Stimulated activated CD8-positive, alpha-beta memory T cell treated with anti-CD3 and anti-CD28 coated beads, Interleukin-7, amount 100 ng/mL, for 48 hours (primary cell): ENCODE measurements at regions not wholly inside any gene's neighbourhood (a gene's known extent, or its start where the extent isn't known, plus 50 kb on each side); places are given as distances from the start of the nearest gene placed in this dataset.

ENCODE experiments used
- DNase-seq, 2 donors: peaks; one replicate each; pipeline ENCODE4 v3.0.0-alpha.2; 2020; ENCODE audit warnings: low read depth in 1 of 2; ENCODE audit errors: extremely low read depth in 1 of 2

DNA sequence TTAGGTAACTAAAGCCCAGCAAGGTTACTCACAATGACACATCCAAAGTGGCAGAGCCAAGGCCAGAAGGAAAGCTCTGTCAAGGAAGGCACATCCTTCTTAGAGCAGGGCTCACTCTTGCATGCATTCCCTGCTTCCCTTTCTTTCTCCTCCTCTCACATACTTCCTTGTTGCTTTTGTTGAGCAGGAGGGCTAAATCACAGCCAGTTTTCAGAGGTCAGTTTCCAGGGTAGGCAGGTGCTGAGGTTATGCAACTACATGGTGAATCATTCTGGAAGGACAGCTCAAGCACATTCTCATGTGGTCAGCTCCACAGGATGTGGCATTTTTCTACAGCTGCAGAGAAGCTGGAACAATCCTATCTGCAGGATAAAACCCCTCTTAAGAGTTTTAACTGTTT, 275.6 kb downstream of the ZNF621 start:
- DNase-seq: no peak

DNA sequence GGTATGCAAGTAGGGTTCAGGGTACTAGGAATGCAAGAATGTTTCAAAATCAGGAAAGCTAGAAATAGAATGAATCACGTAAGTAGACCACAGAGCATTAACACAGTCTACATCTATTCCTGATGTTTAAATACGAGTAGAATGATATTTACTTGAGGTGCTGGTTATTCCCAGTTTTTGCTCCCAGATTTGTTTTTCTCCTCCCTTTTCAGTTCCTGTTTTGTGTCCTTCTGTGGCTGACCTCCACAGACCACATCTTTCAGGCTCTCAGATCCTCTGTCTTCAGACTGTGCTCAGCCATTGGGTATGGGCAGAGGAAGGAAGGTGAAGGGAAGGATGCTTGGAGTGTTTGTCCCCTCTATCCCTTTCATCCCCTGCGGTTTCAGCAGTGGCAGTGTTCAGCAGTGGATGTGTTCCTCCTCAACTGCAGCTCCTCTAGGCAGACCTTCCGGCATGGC, 276.6 kb downstream of the ZNF621 start:
- DNase-seq: no peak

DNA sequence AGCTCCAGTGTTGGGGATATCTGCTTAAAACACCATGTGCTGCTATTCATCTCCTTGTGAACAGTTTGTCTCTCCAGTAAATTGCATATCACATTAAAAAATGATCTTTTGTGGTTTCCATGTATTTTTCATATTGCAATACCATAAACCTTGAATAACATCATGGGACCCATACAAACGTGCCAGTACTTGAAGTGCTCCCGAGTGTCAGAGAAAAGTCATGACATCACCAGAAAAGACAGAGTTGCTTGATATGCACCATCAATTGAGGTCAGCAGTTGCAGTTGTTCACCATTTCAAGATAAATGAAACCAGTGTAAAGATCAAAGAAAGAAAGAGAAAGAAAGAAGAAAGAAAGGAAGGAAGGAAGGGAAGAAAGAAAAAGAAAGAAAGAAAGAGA, 278.6 kb downstream of the ZNF621 start:
- no peak for DNase-seq

DNA sequence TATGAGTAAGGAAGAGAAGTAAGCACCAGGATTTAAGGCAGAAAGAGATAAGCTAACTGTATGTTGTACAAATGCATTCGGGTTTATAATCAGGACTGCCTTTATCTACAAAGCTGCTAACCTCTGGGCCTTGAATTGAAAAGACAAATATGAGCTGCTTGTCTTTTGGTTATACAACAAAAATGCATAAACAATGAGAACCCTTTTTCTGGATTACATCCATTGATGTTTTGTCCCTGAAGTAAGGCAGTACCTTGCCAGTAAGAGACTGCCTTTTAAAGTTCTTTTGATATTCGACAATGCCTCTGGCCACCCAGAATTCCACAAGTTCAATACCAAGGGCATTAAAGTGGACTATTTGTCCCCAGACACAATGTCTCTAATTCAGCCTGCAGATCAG, 280.7 kb downstream of the ZNF621 start:
- no peak for DNase-seq

DNA sequence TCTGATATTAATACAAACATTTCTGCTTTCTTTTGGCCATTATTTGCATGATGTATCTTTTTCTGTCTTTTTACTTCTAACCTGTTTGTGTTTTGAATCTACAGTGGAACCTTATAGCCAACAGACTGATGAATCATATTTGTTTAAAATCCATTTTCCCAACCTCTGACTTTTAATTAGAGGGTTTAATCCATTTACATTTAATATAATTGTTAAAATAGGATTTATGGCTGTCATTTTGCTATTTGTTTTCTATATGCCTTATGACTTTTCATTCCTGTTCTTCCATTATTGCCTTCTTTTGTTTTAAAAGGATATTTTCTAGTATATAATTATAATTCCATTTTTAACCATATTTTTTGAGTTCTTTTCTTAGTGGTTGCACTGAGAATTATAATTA, 286.1 kb downstream of the ZNF621 start:
- DNase-seq: no peak

DNA sequence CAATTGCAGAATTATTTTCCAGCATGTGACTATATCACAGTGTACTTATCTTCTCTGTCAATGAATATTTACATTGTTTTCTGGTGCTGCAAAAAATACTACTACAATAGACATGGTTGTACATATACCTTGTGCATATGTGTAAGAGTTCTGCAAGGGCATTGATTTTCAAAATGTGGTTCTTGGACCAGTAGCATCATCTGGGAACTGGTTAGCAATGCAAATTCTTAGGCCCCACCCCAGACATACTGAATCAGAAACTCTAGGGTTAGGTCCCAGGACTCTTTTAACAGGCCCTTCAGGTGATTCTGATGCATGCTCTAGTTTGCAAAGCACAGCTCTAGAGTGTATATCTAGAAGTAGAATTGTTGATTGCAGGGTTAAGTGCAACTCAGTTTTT, 292.3 kb downstream of the ZNF621 start:
- DNase-seq: no peak

DNA sequence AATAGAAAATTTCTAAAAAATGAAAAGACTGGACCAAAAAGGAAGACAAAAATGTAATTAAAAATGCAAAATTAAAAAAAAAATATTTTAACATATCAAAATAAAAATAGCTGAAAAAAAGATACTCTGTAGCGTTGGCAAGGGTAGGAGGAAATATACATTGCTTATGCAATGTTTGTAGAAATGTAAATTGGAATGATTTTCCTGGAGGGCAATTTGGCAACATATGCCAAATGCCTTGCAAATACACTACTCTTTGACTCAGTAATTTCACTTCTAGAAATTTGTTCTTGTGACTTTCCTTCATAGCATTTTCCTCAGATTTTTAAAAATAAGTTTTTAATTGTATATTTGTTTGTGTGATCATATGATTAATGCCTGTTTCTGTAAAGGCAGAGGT, 296.6 kb downstream of the ZNF621 start:
- DNase-seq: no peak

DNA sequence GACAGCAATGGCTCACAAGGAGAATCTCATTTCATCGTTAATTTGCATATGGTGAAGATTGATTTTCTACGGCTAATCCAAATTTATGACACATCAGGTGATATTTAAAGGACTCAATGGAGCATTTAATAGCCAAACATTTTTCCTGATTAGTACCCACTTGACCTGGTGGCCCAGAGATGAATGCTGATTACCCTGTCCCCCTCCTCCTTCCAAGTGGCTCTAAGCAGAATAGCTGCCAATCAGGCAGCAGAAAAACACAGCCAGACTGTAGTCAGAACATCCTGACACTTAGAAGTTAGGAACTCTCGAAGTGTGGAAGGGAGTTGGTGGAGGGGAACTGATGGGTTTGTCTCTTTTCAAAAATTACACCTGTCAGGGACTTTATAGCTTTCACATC, 302.5 kb downstream of the ZNF621 start:
- no peak for DNase-seq

DNA sequence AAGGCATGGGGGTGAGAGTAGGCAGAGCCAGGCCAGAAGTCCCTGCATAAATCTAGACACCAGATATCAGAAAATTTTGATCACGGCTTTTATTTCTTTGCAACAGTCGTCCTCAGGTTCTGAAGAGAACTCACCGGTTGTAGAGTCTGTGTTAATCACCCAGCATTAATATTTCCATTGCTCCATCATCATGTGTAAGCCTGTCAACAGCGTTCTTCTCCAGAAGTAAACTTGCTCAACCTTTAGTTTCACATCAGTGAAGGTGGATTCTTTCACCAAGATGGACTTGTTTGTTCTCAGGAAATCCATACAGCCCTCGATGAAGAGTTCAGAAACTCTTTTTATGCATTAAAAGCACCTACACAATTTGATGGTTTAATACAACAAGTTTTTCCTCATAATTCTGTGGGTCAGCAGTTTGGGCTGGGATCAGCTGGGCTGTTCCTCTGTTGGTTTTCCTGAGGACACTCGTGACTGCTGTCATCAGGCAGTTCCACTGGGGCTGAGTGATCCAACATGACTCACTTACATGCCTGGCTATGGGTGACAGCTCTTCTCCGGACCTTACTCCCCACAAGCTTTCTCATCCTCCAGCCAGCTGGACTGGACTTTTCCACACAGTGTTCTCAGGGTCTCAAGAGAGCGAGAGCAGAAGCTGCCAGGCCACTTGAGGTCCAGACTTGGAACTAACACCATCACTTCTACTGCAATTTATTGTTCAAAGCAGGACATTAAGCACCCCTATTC, 303.4 kb downstream of the ZNF621 start:
- DNase-seq: no peak

DNA sequence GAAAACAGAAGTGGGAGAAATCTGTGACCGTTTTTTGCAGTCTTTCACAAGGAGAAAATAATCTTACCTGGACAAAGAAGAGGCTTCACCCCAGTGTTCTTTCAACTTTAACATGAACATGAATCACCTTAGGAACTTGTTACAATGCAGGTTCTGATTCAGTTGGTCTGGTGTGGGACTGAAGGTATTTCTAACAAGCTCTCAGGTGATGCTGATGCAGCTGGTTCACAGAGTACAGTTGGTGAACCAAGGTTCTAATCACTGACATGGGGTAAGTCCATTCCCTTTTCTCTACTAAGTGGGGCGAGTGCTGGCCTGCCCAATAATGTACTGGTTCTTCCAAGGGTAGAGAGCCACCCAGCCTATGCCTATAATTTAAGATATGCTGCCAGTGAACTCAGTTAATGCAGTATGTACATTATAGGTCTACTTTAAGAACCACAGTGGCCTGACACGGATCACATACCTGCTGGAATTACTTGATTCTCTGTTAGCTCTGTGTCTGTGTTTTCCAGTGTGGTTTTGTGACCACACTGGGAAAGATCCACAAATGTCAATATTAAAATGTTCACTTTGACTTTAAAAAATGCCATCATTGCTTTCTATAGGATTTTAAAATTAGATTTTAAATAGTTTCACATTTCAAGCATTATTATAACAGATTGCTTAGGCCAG, 304.1 kb downstream of the ZNF621 start:
- DNase-seq: no peak

DNA sequence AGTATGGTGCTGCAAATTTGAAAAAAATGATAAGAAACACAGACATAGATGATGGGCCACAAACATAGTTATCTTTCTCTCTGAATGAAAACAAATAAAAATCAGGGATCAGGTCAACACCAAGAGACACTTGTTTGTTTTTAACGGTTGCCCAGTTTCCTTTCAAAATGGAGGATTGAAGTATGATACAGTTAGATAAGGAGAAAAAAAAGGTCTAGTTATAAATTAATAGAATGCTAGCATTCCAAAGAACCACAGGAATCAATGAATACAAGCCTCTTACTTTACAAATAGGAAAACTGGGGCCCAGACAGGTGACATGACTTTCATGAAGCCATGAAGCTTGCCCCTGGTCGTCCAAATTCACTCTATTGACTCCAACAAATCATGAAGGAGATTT, 305.1 kb downstream of the ZNF621 start:
- DNase-seq: no peak

DNA sequence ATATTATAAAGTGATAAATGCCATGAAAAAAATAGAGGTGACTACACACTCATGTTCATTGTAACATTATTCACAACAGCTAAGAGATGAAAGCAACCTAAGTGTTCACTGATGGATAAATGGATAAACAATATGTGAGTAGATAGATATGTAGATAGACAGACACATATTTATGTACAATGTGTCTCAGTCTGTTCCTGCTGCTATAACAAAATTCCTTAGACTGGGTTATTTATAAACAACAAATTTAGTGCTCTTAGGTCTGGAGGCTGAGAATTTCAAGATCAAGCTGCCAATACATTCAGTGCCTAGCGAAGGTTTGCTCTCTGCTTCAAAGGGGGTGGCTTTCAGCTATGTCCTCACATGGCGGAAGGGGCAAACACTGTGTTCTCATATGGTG, 312.5 kb downstream of the ZNF621 start:
- DNase-seq: no peak

DNA sequence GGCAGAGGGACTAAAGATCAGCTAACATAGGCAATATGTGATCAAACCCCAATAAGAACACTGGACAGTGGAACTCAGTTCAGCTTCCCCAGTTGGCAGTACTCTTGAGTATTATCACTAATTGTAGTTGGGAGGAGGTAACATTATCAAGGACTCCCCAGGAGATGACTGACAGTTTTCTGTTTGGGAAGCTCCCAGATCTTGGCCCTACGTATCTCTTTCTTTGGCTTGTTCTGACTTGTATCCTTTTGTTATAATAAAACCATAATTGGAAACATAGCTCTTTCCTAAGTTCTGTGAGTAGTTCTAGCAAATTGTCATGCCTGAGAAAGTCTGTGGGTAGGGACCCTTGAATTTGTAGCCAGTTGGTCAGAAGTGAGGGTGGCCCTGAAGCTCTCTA, 316.4 kb downstream of the ZNF621 start:
- no peak for DNase-seq

DNA sequence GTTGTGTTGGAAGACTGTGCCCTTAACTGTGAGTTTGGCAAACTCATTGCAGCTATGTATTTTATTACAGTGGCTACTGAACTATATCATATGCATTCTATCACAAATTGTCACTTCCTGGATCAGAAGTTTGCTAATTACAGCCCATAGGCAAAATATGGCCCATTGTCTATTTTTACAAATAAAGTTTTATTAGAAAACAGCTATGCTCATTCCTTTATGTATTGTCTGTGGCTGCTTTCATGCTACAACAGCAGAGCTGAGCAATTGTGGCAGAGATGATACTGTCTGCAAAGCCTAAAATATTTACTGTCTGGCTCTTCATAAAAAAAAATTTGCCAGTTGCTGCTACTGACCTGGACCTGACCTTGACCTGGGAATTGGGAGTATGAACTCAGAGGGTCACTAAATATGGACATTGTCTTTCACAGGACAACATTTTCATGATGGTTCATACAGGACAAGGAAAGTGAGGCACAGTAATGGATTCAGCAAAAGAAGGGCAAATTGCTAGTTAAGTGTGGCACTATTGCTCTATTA, 316.9 kb downstream of the ZNF621 start:
- no peak for DNase-seq

DNA sequence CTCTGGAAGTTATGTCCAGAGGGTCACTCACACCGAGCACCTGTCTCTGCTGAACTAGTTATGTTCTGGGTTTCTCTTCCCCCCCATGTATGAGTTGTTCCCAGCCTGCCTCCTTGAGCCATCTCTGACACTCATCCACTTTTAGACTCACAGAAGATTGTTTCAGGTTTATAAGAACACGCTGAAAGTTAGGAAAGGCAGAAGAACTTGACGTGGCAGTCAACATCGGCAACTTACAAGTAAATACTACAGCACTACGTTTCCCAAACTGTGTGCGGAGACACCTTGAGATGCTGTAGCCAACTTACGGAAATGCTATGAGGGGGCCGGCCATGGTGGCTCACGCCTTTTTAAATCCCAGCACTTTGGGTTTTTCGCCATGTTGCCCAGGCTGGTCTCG, 318.0 kb downstream of the ZNF621 start:
- no peak for DNase-seq

DNA sequence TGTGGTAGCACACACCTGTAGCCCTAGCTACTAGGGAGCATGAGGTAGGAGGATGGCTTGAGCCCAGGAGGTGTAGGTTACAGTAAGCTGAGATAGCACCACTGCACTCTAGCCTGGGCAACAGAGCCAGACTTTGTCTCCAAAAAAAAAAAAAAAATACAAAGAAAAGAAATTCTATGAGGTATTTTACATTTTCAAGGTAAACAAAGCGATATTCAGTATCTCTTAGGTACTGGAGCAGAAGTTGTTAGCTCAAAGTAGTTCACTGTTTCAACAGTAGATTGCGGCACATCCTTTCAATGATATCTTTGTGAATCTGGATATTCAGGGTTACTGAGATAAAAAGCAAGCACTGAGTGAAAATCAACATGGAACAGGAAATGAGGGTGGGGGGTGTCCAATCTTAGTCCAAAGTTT, 318.5 kb downstream of the ZNF621 start:
- DNase-seq: no peak

DNA sequence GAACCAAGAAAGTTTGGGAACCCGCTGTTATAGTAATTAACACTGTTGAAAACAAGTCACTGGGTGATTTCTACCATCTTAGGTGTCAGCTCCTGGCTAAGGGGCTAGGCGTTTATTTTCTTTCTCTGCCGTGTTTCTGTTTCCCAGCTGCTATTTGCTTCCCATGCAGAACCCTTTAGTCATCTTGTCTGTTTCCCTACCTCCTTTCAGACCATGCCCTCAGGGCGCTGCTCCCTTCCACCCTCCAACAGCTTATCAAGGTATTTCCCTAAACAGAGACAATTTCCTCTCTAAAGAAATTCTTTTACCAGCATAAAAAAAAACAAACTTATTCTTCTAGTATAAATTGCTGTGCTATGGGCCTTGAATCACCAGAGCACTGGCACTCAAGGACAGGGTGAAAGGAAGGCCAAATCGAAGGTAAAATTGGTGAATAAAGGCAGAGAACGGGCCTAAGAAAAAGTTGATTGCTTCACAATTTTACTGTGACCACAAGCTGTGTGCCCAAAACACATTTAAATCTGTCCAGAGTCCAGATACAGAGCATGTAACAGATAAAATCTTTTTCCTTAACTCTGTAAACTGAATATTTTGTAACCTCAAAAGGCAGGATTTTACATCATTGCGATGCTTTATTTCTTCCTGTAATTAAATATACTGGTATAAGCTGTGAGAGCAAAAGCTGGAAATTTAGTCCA, 319.2 kb downstream of the ZNF621 start:
- no peak for DNase-seq

DNA sequence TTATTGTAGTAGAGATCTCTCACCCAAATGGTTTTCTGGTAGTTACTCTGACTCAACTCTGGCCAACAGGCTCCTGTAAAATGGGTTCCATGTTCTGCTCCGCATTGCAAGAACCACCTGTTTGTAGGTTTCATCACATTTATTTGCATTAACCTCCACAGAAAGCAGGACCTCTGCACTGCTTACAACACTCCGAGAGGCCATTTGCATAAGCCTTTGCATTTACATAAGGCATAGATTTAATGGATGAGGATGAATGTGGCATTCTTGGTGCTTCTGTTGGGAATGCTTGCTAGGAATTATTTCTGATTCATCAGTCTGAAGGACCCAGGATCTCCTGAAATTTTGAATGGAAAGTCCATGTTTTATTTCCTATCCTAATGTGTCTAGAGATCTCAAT, 320.1 kb downstream of the ZNF621 start:
- DNase-seq: no peak

DNA sequence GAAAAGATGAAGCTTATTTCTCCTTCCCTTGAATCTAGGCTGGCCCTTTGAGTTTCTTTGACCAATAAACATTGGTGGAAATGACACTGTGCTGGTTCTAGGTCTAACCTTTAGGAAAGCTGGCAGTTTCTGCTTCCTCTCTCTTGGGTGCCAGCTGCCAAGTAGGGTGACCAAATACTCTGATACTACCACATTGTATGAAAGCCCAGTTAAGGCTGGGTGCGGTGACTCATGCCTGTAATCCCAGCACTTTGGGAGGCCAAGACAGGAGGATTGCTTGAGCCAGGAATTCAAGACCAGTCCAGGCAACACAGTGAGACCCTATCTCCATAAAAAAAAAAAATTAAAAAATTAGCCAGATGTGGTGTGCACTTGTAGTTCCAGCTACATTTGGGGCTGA, 320.7 kb downstream of the ZNF621 start:
- no peak for DNase-seq

DNA sequence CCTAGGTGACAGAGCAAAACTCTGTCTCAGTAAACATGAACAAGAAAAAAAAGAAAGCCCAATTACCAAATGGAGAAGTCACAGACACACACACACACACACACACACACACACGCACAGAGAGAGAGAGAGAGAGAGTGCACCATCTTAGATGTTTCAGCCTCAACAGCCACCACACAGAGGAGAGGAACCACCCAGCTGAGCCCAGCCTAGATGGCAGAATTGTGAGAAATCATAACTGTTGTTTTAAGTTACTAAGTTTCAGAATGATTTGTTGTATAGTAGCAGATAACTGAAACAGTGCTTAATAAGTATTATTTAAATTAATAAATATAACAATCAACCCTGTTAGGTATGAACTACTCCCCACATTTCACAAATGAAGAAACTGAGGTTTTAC, 321.2 kb downstream of the ZNF621 start:
- no peak for DNase-seq

DNA sequence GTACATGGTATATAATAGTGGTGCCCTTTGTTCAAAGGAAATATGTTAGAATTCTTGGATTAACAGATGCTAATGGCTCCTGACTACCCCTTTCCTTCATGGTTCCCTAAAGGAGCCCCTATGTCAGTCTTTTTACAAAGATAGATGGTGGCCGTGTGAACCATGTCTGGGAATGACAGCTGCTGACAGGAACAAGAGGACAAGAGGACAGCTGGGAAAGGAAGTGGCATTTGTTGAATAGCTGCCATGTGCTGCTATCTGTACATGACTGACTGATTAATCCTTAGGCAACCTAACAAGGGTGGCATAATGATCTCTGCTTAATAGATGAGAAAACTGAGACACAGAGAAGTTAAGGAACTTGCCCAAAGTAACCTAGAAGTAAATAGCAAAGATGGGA, 321.7 kb downstream of the ZNF621 start:
- no peak for DNase-seq

DNA sequence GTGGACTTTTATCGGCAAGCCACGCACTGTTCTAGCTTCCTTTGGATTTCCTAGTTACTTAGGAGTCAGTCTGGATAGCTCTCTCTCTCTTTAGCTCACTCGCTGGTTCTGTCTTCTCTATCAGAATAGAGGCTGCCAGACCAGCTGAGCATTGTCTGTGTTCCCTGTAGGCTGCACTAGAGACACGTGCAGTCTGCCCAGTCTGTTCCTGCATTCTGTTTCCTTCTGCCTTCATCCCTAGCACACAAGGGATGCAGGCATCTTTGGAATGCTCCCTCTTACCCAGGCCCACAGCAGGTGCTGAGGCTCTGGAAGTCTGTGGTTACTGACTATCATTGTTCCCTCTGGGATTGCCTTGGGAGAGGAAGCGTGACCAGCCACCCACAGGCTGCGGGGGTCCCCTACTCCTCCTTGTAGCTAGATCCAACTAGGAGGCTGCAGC, 322.8 kb downstream of the ZNF621 start:
- DNase-seq: no peak
